ENCODE measurements at regions not wholly inside any gene's neighbourhood (a gene's known extent, or its start where the extent isn't known, plus 50 kb on each side); places are given as distances from the start of the nearest gene placed in this dataset.

- Histone ChIP-seq H3K27me3 (peaks cover 0 to 3% of the 10 kb centered on the region in 2 donors), H3K4me3 (no peak overlapping the region), H3K9me3 (no peaks in the 10 kb centered on the region), H3K36me3 (replicated peaks in 1 of 2; ENCODE audit: insufficient read depth in 1 of 2, low read depth in 2 of 2) (no peaks in the 10 kb centered on the region), H3K27ac (no peak overlapping the region), H3K4me1 (no peaks in the 10 kb centered on the region)
- 79 to 87% methylated on average over 7 of the region's 7 CpGs for WGBS, 2 donors
- TF ChIP-seq POLR2A (IDR thresholded peaks at IDR 0.05) = no peak
- no peak for TF ChIP-seq CTCF (IDR thresholded peaks at IDR 0.05)
- DNase-seq = no peak
- no peak for ATAC-seq
- intact Hi-C loops (cut with DNase I) = no loop called here
Observed at GRCh38 chr17:79537061-79537460, 73.8 kb downstream of the RBFOX3 start.

GRCh38 chr17:79536212-79536840 lies 74.5 kb downstream of the RBFOX3 start:
- Histone ChIP-seq H3K4me3 (no peak overlapping the region), H3K36me3 (replicated peaks in 1 of 2; ENCODE audit: insufficient read depth in 1 of 2, low read depth in 2 of 2) (no peaks in the 10 kb centered on the region), H3K9me3 (no peaks in the 10 kb centered on the region), H3K4me1 (no peaks in the 10 kb centered on the region), H3K27me3 (peaks cover 0 to 3% of the 10 kb centered on the region in 2 donors), H3K27ac (no peak overlapping the region)
- WGBS, 2 donors = 70 to 80% methylated on average over 10 to 15 of the region's 15 CpGs
- TF ChIP-seq CTCF (IDR thresholded peaks at IDR 0.05) = no peak
- TF ChIP-seq POLR2A (IDR thresholded peaks at IDR 0.05) = no peak
- no peak for DNase-seq
- ATAC-seq = no peak
- intact Hi-C loops (cut with DNase I) = no loop called here

GRCh38 chr17:79535728-79536025 lies 75.2 kb downstream of the RBFOX3 start:
- 51 to 69% methylated on average over 4 to 5 of the region's 5 CpGs for WGBS, 2 donors
- TF ChIP-seq CTCF (IDR thresholded peaks at IDR 0.05) = no peak
- TF ChIP-seq POLR2A (IDR thresholded peaks at IDR 0.05) = no peak
- no peaks in the 10 kb centered on the region for H3K4me1 ChIP-seq
- no peaks in the 10 kb centered on the region for H3K36me3 ChIP-seq (replicated peaks in 1 of 2; ENCODE audit: insufficient read depth in 1 of 2, low read depth in 2 of 2)
- no peak for ATAC-seq
- H3K9me3 ChIP-seq = no peaks in the 10 kb centered on the region
- H3K27me3 ChIP-seq = peaks cover 0 to 3% of the 10 kb centered on the region in 2 donors
- intact Hi-C loops (cut with DNase I) = no loop called here
- H3K27ac ChIP-seq = no peak overlapping the region
- no peak overlapping the region for H3K4me3 ChIP-seq
- no peak for DNase-seq

- H3K4me3 ChIP-seq = no peak overlapping the region
- no peaks in the 10 kb centered on the region for H3K36me3 ChIP-seq (replicated peaks in 1 of 2; ENCODE audit: insufficient read depth in 1 of 2, low read depth in 2 of 2)
- intact Hi-C loops (cut with DNase I) = no loop called here
- H3K9me3 ChIP-seq = no peaks in the 10 kb centered on the region
- no peak for DNase-seq
- 66 to 68% methylated on average over 21 to 23 of the region's 23 CpGs for WGBS, 2 donors
- TF ChIP-seq POLR2A (IDR thresholded peaks at IDR 0.05) (no peak), CTCF (IDR thresholded peaks at IDR 0.05) (no peak)
- H3K27me3 ChIP-seq = peaks cover 0 to 3% of the 10 kb centered on the region in 2 donors
- no peak overlapping the region for H3K27ac ChIP-seq
- no peaks in the 10 kb centered on the region for H3K4me1 ChIP-seq
- ATAC-seq = no peak
Observed at GRCh38 chr17:79534851-79535727, 75.8 kb downstream of the RBFOX3 start.

Measured in body of pancreas (tissue), 4 donors.